ENCODE measurements at regions not wholly inside any gene's neighbourhood (a gene's known extent, or its start where the extent isn't known, plus 50 kb on each side); places are given as distances from the start of the nearest gene placed in this dataset.

DNA sequence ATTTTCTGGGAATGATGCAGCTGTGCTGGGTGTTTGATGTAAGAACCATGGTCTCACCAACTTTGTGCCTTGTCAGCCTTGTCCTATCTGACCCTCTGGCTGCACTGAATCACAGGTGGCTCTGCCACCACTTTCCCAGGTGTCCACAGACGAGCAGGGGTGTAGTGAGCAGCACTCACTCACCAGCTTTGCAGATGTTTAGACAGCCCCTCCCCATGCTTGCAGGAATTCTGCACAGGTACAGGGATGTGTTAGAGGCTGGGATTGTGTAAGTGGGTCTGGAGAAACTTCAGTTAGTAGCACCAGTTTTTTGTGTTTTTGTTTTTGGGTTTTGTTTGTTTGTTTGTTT, 88.2 kb upstream of the NAA20 start:
- no peak for DNase-seq (ENCODE audit: low spot score)

DNA sequence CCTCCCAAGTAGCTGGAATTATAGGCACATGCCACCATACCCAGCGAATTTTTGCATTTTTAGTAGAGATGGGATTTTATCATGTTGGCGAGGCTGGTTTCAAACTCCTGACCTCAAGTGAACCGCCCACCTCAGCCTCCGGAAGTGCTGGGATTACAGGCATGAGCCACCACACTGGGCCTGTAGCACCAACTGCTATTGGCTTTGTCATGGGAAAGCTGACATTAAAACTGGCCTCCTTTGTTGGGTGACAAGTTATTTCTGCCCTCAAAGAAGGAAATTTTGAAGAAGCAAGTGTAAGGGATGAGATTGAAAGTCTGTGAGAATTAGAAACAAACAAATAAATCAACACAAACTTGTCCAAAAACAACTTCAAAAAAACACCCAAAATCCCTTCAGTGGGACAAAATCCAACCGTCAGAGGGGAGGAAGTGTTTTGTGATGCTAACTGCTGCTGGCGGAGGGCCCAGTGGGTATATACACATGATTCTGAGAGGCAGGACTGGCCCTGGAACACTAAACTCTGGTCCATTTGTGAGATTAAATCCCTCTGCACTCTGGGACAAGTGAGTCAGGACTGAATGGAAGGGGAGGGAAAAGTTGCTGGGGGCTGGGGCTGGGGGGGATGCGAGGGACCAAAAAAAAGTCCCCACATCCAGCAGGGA, 87.5 kb upstream of the NAA20 start:
- DNase-seq (ENCODE audit: low spot score) = no peak

DNA sequence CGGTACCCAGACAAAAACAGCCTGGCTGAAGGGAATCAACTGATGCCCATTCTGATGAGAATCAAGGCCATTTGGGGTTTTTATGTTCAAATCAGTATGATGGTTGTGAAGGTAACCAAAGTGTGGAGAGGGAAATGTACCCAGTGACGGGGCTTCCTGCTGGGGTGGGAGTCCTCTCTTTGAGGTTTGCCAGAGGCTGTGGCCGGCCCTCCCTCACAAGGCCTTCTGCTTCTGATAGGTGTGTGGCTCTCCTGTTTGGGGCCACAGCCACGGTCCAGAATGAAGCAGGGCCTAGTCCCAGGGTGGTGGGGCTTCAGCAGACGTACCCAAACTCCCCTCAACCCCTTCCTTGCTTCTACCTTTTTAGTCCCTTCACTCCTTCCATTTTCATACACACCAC, 86.7 kb upstream of the NAA20 start:
- DNase-seq (ENCODE audit: low spot score) = no peak

DNA sequence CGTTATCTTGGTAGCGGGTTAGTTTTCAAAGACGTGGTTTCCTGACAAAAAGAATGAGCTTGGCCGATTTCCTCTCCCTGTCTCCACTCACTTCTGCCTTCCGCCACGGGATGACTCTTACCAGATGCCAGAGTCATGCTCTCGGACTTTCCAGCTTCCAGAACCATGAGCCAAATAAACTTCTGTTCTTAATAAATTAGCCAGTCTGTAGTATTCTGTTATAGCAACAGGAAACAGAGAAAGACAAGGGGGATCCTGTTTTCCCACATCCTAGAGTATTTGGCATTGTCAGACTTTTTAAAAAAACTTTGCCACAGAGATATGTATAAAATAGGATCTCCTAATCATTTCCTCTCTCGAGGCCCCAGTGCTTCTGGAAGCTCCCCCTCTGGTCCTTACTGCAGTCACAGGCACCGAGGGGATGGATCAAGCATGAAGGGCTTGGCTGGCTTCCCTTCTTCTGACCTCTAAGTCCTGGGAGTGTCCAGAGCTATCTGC, 84.9 kb upstream of the NAA20 start:
- peak; percentile 91 for DNase-seq (ENCODE audit: low spot score)

DNA sequence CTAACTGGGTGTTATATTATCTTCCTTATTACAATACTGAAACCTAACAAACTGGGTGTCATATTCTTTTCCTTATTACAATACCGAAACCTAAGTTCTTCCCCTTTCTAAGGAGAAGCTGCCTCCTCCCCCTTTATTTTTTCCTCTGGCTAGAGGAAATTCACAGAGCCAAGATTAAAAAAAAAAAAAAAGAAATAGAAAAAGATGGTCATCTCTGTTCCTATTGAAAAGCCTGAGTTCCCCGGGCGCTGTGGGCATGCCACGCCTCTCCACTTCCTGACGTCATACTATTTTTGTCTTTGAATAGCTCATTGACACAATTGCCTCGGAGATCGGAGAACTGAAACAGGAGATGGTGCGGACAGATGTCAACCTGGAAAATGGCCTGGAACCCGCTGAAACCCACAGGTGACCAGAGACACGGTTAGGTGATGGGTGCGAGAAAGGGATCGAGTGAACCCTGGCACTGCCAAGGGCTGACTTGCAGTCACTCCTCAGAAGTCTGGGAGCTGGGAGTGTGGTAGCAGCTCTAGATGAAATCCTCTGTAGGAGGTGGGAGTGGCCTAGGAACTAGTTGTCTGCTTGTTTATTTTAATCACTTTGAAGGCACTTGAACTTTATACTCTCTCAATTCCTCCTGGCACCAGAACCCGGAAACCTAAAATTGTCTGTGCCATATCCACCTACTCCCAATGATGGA, 82.2 kb upstream of the NAA20 start:
- peak; percentile 78 for DNase-seq (ENCODE audit: low spot score)

DNA sequence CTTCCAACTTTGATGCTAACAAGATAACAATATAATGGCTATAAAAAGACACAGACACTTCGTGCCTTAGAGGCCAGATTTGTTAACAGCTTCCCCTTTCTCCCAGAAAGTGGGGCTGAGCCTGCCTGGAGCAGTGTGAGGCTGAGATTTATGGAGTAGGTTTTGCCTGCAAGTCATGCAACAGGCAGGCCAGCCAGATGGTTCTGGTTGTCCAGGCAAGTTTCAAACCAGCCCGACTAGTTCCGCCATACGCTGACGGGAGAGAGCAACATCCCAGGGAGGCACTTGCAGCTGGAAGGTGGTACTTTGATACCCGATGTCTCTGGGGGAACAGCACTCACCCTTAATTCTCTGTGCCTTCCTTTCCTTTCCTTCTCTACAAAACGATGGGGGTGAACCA, 81.3 kb upstream of the NAA20 start:
- no peak for DNase-seq (ENCODE audit: low spot score)

DNA sequence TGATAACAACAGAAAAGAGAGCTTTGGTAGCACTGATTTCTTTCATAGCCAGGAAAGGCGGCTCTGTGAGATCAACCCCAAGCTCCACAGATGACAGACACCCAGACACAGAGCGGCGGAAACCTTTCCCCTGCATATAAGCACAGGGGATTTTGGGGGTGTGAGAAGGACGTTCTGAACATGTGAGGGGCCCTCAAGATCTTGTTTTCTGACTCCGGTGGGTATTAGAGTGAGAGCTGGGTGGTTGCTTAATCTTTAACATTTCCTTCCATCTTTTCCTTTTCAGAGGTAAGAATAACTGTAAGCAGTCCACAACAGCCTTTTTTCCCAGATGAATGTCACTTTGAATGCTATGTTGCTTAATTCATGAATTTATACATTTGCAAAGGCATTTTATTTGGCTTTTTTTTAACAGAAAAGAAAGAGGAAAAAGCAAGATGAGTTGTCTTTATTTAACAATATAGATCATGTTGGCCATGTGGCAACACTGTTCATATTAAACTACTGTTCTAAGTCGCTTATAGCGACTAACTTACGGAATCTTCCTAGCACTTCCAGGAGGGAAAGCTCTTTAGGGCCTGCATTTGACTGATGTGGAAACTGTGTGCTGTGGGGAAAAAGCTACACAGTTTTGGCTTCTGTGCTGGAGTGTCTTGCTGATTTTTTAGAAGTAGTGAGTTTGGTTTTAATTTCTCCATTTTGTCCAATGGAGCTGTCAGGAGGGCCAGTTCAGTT, 80.5 kb upstream of the NAA20 start:
- no peak for DNase-seq (ENCODE audit: low spot score)

DNA sequence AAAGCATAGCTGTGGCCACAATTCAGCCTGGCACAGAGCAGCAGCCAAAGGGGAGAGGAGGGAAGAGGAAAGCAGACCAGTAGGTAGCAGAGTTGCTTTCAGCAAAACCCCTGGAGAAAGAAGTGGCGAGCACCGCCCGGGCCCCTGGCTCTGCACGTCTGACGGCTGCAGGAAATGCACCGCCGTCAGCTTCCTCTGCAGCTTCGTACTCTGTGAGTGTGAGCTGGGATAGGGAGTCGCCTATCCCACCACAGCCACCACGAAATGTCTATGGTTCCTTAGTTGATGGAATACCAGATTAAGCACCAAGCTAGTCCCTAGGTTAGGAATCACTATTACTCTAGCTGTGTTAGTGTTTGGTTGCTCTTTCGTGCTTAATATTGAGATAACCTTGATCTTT, 79.9 kb upstream of the NAA20 start:
- DNase-seq (ENCODE audit: low spot score) = peak; percentile 82

DNA sequence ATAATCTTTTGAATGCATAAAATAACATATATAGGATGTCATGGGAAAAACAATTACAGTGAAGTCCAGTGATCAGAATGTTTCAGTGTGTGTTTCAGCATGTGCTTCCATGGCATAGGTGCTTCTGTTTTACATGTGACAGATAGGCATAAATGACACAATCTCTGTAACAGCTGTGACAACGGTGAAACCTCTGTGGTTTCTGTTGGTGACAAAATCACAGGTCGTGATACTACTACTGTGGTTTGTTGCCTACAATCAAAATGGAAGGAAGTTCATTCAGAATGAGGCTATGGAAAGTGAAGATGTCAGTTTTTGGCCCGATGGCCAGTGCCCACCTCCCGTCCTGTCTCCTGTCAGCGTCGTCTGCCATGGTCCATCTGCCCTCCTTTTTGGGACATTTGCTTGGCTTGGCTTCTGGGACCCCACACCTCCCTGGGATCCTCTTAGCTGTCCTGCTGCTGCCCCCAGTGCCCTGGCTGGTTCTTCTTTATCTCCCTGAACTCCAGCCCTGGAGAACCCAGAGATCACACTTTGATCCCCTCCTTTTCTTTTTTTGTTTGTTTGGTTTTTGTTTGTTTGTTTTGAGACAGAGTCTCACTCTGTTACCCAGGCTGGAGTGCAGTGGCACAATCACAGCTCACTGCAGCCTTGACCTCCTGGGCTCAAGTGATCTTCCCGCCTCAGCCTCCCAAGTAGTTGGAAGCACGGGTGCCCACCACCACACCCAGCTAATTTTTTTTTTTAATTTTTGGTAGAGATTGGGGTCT, 79.3 kb upstream of the NAA20 start:
- DNase-seq (ENCODE audit: low spot score) = no peak

DNA sequence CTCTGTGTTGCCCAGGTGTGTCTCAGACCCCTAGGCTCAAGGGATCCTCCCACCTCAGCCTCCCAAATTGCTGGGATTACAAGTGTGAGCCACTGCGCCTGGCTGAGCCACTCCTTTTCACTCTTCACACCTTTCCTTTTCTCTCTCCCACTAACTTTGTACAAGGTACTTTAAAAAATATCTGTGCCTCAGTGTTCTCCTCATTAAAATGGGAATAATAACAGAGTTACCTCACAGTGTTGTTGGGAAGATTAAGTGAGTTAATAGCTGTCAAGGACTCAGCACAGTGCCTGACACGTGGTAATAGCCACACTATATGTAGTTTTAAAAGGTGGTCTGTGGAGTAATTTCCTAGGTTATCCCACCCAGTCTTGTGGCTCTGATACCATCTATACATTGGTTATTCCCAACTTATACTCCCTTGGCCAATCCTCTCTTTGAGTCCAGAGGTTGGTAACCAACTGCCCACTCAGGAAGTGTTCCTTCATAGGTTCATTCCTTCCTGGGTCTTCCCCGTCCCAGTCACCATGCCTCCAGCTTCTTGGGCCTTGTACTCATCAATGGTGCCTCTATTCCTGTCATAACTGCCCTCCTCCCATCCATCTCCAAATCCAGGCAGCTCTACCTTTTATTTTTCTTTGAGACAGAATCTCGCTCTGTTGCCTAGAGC, 78.6 kb upstream of the NAA20 start:
- no peak for DNase-seq (ENCODE audit: low spot score)

DNA sequence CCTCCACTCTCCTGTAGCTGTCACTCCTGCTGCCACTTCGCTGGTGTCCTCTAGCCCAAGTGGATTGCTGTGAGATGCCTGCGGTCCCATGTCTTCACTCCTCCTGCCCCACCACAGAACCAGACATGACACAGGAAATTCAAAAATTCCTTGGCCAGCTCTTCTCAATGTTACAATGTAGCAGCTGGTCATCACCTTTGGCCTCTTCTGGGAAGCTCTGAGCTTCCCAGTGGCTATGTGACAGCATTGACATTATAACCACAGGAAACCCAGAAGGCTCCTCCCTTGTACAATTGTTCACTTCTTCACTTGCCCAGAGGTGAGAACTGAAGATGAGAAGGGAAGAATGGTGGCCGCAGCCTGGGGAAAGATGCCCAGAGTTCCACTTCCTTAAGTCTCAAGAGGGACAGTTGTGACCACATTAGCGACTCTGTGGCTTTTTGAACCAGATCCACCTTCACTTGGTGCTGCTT, 76.1 kb upstream of the NAA20 start:
- no peak for DNase-seq (ENCODE audit: low spot score)

DNA sequence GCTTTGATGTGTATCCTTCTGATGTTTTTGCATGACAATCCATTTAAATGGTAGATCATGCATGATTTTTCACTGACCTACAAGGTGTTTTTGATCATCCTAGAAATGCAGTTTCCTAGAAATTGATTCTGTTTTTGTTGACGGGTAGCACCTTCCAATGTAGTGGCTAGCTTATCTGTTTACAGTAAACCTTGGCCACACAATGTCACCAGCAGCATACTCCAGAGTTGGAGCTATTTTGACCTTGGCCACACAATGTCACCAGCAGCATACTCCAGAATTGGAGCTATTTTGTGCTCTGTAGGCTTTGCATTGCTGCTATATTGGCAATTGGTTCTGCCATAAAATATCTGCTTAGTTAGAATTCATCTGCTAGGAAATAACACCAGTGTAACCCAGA, 74.6 kb upstream of the NAA20 start:
- DNase-seq (ENCODE audit: low spot score) = no peak

DNA sequence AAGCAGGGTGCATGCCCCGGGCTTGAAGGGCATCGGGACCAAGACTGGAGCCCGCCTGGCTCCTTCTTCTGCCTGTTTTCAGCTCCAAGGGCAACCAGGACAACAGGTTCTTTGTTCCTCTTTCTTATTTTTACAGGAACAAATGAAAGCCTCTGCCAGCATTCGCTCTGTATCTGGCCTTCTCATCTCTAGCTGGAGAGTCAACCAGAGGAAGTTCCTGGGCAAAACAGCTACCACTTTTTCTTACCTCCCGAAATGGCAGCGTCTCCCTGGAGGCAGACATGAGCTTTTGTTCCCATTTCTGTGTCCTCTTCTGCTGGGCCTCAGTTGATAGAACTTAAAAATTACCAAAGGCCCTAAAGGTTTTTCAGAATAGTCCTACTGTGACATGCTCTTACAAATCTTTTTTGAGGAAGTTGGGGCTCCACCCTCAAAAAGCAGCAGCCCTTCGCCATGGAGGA, 74.1 kb upstream of the NAA20 start:
- DNase-seq (ENCODE audit: low spot score) = no peak

DNA sequence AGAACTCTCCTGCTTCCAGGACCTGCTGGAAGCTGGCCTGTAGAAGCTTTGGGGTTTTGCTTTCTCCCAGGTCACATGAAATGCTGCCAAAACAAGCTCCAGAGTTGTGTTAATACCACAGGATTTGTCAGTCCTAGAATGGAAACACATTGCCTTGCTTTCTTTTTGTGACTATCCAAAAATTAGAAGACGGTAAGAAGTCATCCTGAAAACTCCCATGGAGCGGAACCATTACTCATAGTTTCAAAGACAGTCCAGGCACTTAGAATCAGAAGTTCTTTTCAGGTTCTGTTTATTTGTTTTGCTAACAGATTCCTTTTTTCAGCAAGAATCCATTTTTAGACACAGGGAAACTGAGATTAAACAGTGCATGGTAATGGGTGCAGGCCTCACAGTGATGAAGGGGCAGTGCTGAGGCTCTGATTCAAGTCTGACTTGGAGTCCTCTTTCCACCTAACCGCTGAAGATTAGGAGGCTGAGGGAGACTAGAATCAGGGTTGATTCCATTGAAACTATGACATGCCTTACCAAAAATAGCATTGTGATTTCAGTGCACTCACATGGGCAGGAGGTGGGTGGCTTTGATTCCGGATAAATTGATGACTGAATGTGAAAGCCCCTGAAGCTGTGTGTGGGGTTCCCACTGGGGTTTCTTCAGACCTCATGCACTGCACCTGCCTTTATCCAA, 72.2 kb upstream of the NAA20 start:
- DNase-seq (ENCODE audit: low spot score) = no peak

DNA sequence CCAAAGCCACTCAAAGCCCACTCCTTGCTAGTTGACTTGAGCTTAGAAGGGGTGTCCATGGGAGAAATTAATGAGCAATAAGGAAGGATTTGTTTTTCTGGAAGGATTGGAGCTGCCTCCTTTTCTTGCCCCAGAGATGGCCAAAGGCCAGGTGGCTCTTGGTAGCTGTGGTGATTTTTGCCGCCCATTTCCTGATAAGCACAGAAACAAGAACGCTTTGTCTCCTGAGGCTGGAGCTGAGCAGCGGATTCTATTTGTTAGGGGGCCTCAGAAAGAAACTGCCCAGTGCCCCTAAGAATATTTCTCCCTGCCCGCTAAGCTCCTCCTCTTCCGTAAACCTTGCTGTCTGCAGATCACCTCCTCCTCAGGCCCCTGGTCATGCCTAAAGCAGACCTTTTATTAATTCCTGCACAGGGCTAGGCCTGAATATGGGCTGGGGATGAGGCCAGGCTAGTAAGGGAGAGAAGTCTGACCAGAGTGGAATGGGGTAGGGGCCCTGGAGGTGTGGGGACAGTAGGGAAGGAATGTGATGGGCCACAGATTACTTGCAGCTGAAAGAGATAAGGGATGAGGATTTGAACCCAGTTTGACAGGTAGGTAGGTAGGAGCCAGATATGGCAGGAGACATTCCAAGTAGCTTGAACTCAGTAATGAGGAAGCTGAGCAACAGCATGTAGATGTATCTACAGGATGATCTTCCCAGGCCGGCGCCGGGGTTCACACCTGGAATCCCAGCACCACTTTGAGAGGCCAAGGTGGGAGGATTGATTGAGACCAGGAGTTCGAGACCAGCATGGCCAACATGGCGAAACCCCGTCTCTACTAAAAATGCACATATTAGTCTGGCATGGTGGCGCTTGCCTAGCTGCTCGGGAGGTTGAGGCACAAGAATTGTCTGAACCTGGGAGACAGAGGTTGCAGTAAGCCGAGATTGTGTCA, 71.2 kb upstream of the NAA20 start:
- no peak for DNase-seq (ENCODE audit: low spot score)

DNA sequence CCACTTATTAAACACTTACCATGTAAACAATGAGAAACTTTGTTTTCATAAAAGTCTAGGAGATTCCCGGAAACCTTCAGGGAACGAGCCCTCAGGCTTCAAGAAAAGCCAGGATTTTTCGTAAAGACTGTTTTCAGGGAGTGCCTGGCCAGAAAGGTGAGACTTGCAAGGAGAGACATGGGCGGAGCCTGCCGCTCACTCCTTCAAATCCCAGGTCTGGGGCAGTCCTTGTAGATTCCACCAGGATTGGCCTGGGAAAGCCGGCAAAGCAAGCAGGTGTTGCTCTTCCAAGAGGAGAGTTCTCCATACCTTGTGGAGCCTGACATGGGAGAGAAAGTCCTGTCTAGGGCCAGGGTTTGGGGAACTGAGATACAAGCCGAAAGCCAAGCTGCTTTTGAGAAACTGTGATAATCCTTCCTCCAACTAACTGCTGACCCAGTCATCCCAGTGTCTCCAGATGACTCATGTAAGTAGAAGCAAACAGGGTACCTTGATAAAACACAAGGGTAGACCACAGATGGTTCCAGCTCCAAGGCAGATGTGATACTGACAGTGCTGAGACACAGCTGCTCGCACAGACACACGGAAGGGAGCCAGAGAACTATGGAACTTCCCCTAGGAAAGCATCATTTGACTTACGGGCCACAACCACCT, 69.4 kb upstream of the NAA20 start:
- DNase-seq (ENCODE audit: low spot score) = no peak

DNA sequence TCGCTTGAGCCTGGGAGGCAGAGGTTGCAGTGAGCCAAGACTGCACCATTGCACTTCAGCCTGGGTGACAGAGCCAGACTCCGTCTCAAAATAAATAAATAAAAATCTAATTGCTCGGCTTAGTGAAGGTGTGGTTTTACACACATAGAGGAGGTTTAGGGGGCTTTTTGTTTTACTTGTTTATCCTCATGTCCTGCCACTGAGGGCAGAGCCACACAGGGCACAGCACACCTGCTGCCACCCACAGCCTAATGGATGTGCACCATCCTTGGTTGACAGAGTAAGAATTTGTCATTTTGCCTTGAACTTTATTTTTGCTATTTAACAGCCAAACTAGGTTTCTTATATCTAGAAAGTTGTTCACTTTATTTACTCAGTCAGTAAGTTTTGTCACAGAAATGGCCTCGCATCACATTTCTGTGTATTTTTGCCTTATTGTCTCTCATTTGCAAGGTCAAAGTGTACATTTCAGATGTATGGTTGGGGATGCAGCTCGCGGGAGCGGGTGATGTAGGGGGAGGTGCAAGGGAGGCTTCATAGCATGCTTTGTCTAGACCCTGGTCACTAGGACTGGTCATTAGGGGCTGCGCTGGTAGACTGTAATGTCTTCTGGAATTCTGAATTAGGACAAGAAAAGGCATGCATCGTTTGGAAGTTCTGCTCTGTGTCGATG, 67.8 kb upstream of the NAA20 start:
- no peak for DNase-seq (ENCODE audit: low spot score)

DNA sequence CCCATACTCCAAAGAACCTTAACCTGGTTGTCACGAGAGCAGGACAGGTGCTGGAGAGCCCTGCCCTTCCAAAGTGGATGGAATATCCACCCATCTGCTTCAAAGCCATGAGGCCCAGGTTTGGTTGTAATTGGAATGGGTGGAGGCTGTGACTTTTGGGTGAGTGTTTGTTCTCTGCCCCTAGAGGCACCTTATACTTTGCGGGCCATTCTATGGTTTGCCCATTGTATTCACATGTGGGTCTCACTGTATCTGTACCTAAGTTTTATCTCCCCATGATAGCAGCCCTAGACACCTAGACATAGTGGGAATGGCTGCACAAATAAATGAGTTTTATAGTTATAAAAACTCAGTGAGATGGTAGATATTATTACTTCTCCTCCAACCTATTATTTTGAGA, 67.1 kb upstream of the NAA20 start:
- DNase-seq (ENCODE audit: low spot score) = no peak

DNA sequence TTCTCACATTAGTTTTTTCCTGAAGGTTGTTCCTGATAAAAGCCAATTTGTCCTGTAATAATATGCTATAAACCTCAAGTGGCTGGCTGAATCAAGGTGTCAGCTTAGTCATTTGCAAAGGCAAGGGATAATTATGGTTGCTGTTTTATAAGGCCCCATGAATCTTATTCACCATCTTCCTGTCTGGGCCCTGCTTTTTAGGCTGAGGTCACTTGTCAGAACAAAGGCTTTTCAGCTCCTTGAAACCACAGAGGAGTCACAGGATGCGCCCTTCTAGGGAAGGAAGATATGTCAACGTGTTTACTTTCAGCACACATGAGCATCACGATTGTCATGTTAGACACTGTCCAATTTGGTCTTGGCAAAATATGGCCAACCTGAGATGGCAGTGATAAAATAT, 64.8 kb upstream of the NAA20 start:
- DNase-seq (ENCODE audit: low spot score) = peak; percentile 75
